HuH-7 (cell line): ENCODE measurements at regions not wholly inside any gene's neighbourhood (a gene's known extent, or its start where the extent isn't known, plus 50 kb on each side); places are given as distances from the start of the nearest gene placed in this dataset.
"Not testable (repeated sequence)": the region's sequence is repeated elsewhere in the genome, so short reads cannot be mapped to it uniquely, and the experiment has no call there.

Source experiments
- DNase-seq: peaks from one replicate; pipeline ENCODE4 v3.0.0; 2011; ENCODE audit warnings: low spot score

DNA sequence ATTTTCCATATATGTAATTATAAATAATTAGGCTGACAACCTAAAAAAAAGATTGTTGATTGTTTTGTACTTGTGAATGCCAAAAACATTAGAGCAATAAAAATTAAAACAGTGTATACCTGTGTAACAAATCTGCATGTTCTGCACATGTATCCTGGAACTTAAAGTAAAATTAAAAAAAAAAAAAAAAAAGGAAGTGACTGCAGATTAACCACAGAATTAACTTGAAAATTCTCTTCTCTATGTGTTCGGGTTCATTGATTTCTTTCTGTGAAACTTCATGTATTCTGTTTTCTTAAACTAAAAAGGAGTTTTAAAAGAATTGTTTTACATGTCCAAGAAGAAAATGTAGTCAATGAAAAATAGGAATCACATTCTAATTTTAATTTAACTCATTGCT is 95.7 kb downstream of the FASLG start:
- no peak for DNase-seq

DNA sequence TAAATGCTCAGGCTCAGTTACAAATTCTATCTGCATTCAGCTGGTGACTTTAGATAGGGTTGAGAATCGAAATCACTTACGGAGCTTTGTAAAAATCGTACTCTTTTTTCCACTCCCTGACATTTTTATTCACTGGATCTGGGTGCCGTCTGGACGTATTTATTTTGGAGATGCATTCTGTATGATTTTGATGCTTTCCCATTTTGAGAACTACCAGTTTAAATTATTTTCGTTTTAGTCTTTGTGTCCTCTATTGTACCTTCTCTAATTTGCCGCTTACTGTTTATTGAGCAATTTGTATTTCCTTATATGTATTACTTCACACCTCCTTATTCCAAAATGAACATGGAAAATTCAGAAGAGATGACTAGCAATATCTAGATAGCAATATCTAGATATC is 96.2 kb downstream of the FASLG start:
- no peak for DNase-seq

DNA sequence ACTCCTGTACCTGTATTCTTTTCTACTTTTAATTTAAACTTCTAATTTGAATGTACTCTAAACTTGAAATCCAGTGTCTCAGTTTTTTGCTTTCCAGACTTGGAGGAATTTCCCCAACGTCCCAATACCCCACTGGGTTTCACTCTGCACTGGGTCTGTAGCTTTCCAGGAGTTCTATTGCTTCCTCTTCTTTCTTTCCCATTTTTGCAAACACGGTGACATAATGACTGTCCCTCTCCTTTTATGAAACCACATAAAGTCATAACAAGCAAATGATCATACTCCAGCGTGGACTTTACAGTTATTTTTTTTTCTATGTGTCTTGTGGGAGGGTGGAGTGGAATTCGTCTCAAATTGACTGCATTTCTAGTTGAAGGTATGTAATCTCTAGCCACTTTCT is 97.1 kb downstream of the FASLG start:
- DNase-seq = no peak

DNA sequence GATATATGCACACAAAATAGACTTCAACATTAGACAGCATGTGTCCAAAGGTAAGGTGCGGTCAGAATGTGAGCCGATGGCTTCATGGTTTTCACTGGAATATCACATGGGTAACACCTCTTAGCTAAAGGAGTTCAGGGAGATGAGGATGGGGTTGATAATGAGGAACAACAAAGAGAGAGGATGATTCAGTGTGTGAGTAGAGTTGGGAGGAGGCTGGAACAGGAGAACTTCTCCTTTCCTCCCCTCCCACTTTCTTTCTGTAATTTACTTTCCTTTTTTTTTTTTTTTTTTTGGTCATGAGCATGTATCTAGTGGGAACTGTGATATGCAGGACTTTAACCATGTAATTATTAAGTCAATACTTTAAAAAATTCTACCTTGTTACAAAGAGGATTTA is 99.4 kb downstream of the FASLG start:
- DNase-seq = no peak

DNA sequence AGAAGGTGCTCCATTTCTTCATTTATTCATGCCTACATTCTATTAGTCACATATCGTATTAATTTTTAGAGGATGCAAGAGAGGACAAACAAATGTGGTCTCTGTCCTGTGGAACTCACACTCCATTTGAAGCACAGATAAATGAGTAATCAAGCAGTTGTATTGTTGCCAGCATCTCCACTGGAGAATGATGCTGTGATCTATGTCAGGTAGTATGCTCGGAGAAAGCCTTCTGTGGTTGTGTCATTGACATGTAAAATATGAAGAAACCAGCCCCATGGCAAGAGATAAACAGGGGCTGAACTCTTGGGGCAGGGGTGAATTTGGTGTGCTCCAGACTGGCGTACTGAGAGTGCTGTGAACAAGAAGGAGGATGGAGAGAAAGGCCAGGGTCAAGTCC is 101.2 kb downstream of the FASLG start:
- DNase-seq = no peak

DNA sequence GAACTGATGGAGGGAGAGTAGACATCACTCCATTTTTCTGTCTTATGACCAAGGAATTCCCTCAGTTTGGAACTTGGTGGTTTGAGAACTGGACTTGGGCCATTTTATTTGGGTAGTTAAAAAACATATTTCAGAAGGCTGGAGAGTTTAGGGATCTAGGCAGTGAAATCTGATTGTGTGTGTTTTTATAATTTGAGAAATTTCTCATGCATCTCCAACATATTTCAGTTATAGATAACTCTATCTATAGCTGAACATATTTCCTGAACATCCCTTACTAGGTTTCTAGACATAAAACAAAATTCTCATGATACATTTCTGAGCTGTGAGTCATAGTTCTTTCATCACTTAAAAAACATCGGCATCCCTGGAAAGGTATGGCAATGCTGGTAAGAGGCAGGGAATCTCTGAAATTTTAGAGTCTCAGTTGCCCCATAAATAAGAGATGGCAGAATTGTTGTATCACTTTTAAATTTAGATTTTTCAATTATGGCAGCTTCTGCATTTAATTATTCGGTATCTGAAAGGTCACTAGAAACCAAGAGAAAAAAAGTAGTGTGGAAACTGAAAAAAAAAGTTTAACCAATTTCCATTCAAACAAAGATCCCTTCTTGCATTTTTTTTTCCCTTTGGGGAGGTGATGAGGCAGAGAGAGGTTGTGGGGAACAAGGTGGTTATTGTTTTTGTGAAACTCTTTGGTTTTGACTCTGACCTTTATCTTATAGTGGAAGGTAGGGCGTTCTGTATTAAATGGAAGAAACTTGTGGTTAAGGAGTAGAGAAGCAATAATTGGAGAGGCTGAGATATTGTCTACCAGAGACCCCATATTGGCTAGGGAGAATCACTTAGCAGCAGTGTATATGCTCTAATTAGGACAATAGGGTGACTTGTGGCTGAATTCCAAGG is 102.9 kb downstream of the FASLG start:
- no peak for DNase-seq

DNA sequence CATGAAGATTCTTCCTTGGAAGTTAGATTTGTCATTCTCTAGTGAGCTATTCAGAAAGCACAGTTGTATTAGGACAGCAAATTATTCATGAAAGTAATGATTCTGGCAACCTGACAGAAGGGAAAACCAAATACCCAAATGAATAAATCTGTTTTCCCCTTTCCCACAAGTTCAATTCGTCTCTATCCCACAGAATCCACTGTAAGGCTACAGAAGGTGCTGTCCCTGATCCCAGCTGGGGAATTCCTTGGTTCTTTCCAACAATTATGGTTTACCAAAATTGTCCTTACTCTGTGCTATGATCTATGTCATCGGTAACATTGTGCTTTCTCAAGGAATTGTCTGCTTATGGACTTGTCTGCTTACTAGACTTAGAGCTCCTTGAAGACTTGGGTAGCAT is 104.2 kb downstream of the FASLG start:
- no peak for DNase-seq

DNA sequence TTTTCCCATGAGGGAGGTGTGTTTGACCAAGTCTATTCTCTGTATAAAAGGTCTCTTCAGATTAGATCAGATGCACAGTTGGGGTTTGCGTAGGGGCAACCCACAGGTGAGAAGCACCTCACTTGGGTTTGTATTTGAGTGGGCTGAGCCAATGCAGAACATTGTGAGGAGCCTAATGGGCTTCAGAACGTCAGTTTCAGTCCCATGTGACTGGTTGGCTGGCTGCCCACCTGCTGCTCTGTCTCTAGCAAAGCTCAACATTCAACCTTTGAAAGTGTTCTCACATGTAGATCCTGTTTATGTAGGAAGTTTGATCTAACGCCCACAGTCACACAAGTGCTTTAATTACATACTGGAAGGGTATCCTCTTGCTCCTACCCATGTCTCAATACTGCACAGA is 105.5 kb downstream of the FASLG start:
- no peak for DNase-seq

DNA sequence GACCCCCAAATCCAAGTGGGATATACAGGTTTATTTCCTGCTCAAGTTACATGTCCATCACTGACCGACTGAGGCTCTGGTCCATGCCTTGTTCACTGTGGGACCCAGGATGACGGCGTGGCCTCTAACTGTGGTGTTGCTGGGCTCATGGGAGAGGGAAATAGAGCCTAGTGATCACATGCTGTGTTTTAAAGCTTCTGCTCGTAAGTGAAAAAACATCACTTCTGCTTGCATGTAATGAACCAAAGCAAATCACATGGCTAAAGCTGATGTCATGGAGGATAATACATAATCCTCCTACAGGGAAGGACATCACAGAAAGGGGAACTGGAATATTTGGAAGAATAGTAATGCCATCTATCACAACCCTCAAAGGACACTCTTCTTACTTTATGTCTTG is 107.6 kb downstream of the FASLG start:
- no peak for DNase-seq

DNA sequence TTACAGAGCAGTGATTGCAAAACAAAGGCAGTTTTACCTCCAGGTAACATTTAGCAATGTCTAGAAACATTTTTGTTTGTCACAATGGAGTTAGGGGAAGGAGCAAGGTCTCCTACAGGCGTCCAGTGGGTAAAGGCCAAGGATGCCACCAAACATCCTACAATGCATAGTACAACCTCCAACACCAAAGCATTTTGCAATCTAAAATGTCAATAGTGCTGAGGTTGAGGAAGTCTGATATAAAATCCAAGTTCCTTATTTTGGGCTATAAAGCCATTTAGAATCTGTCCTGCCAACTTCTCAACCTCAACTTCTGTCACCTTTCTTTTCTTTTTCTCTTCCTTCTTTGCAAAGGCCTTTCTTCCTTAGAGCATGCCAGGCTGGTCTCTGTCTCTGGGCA is 111.2 kb downstream of the FASLG start:
- no peak for DNase-seq

DNA sequence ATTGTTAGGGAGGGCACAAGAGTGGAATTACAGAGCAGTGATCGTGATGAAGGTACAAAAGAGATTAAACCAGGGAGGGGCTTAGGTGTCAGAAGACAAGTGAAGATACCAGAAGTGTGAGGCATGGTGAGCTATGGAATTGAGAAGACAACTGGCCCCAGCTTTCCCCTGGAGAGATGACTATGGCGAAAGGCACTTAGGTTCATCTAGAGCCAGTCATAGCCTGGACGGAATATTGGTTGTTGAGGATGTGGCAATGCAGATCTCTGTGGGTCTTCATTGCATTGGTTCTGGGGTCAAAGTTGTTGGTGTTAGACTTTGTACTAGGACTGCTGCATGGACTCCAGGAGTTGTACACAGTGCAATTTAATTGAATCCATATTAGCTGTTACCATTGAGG is 115.7 kb downstream of the FASLG start:
- DNase-seq = no peak

DNA sequence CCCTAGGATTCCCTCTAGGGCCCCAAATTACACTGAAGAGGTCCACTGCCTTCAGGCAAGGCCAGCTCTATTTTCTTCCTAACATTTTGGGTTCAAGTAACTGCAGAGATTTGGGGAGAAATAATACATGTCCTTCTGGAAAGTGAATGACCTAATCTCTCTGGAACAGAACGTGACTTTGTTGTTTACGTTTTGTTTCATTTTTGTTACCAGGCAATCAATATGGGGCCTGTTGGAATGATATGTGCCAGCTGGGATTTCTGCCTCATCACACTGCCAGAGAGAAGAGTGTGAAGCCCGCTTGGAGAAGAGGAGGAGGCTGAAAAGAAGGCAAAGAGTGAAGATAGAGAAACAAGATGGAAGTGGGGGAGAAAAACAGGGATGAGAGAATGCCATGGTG is 116.7 kb downstream of the FASLG start:
- DNase-seq = no peak

DNA sequence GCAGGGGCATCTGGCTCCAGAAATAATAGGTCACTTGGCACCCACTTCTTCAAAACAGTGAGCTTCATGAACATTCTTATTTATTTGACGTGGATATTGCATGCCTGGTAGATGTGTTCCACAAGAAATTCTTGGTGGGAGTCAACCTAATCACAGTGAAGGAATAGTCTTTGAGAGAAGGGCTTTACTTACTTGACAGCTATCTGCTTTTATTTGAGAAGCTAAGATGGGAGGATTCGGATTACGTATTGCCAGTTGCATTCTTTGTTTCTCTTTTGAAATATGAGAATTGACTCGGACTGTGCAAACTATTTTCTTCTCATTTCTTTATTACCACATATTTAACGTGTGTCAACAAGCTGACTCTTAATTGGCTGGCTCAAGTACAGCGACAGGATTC is 117.2 kb downstream of the FASLG start:
- no peak for DNase-seq

DNA sequence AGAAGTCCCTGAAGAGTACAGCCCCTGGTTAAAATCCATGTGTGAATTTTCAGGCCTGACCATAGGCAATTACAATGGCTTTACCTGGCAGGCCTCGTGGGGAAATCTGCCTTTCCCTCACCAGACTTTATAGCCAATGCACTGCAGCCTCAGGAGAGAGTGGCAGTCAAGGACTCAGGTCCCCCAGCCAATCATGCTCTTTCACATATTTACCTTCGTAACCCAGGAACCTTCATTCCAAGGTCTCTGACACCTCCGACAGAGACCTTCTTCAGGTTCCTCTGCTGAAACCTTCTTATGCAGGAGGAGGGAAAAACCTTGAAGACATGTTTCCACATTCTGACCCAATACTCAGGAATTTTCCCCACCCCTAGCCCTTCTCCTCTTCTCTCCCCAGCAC is 118.9 kb downstream of the FASLG start:
- no peak for DNase-seq

DNA sequence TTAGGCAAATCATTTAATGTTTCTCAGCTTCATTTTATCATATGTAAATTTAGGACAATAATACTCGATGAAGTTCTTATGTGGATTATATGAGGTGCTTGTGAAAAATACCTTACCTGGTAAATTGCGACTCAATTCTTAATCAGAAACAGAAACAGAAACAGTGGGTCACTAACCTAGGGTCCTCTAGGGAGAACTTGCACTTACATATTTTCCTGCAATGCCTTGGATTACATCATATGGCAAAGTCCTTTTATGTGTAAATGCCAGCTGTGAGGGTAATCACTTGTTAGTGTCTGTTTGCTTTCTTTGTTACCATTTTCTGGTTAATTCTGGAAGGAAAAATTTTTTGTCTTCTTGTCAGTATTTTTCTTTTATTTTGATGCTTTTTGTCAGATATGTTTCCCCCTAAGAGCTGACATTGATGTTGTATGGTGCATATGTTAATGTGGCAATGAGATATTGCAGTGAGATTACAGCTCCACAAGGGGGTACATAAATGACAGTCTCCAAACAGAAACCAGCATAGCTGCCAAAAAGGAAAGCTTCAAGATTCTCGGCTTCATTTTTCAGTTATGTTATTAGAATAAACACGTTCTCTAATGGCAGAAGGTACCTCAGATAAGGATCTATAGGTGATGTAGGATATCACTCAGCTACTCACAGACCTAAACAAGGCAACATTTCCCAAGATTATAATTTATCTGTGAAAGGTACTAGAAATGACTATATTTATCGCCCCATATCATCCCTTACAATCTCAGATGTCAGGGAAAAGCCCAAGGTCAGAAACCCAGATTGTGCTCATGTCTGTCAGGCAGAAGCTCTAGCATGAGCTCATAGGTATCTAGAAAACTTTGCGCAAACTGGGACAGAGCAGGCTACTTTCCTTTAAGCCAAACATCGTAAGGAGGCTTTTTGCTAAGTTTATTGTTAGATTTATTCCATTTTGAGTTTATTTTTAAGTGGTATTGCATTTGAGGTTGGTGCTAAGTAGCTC is 119.9 kb downstream of the FASLG start:
- DNase-seq = no peak

DNA sequence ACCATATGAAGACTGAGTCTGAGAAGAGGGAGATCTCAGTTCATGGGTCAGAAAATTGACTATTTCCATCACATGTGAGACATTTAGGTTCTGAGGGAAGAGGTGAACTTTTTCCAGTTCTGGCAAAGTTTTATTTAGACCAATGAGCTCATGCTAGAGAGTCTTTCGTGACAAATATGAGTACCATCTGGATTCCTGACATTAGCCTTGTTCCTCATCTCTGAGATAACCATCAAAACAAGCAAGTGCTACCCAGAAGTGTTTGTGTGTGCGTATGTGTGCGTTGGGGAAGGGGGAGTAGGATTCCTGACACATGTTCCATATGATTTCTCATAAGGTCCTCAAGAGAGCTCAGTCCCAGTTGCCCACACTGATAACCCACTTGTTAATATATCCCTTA is 120.6 kb downstream of the FASLG start:
- DNase-seq = no peak

DNA sequence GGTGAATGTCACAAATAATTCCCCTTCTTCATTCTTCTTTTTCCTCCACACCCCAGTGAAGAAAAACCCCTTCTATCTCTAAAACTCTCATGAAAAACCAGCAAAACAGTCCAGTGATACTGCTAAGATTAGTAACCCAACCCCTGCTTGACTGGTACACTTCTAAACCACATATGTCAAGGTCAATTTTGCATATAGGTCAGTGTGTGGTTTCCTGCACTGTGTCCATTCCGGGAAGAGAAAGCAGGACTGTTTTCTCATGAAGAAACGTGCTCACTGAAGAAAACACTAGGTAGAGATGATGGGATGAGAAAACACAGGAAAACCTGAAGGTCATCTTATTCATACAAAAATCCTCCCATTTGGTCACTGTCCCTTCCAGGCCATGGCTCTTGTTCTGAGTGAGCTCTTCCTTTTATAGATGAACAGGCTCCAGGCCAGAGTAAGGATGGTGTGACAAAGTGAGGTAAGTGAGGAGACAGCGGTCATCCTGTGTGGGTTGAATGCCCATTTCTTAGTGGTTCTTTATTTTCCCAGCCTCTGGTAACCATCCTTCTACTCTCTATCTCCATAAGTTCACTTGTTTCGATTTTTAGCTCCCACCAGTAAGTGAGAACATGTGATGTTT is 122.7 kb downstream of the FASLG start:
- DNase-seq = no peak

DNA sequence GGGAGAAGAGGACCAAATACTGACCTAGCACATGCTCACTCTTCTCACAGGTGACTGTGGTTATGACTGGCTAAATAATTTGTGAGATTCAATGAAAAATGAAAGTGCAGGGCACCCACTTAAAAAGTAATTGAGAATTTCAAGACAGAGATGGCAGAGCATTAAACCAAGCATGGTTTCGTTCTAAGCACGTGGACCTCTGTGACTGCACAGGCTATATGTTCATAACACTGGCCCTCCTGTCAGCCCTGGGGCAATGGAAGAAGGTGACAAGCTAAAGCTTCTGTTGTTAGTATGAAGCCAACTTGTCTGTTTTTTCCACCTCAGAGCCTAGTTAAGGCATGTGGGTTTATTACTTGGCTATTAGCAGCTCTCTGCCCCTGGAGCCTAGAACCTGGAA is 130.9 kb downstream of the FASLG start:
- DNase-seq = no peak

DNA sequence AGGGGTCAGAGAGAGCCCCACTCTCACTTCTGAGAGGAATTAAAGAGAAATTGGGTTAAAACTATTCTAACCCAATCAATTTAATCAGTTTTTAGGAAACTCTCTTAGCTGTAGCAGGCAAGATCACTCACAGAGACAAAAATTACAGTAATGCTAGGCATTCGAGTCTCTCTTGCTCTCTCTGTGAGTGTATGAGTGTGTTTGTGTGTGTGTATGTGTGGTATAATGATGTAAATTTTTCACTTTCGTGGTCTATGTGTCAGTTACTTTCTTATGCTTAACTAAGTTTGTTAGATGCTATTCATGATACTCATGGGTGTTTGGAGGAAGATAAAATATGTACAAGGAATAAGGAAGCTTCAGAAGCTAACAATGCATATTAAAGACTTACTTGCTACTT is 131.3 kb downstream of the FASLG start:
- no peak for DNase-seq

DNA sequence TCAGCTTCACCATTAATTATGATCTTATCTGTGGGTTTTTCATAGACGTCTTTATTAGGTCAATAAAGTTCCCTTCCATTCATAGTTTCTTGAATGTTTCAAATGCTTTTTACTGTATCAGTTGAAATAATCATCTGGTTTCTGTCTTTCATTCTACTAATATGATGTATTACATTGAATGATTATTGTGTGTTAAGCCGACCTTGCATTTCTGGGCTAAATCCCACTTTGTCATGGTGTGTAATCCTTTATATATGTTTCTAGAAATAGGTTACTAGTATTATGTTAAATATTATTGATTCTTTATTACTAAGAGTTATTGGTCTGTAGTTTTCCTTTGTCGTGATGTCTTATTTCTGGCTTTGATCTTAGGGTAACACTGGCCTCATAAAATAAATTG is 134.9 kb downstream of the FASLG start:
- DNase-seq = no peak

DNA sequence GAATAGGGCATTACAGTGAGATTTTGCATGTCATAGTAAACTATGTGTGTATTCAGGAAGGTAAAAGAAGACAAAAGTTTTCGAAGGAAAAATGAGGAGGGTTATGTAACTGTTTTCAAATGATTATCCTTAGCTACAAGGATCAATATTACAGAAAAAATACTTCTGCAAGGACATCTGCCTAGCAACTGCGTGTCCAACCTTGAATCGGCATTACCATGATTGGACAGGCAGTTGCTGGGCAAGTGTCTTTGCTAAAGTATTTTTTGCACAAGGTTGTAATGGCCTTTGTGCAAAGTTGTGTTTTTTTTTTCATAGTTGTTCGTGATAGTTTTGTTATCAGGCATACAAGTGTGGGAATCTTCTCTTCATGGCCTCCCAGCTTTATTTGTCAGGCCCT is 136.8 kb downstream of the FASLG start:
- DNase-seq = no peak

DNA sequence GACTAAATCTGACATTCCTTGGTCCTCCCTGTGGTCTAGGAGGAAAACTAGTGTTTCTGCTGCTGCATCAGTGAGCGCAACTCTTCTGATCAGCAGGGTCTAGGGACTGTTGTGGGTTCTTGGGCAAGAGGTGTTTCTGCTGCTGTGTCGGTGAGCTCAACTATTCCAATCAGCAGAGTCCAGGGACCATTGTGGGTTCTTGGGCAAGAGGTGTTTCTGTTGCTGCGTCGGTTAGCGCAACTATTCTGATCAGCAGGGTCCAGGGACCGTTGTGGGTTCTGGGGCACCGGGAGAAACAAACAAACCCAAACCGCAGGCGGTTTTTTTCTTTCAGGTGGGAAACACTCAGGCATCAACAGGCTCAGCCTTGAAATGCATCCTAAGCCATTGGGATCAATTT is 140.9 kb downstream of the FASLG start:
- not testable (repeated sequence) for DNase-seq
